ENCODE measurements at regions not wholly inside any gene's neighbourhood (a gene's known extent, or its start where the extent isn't known, plus 50 kb on each side); places are given as distances from the start of the nearest gene placed in this dataset.

- Histone ChIP-seq H3K36me3 (ENCODE audit: insufficient read depth) (no peaks in the 10 kb centered on the region), H3K27me3 (ENCODE audit: insufficient read depth, low read depth) (no peaks in the 10 kb centered on the region), H3K9ac (no peak overlapping the region), H3K79me2 (ENCODE audit: insufficient read depth, low read depth) (no peaks in the 10 kb centered on the region), H4K20me1 (ENCODE audit: insufficient read depth) (no peaks in the 10 kb centered on the region), H3K27ac (no peak overlapping the region), H3K4me1 (ENCODE audit: low read depth, poor library complexity, severe bottlenecking) (no peaks in the 10 kb centered on the region), H3K4me2 (no peak overlapping the region), H2AFZ (ENCODE audit: low read depth) (no peak overlapping the region), H3K4me3 (IDR thresholded peaks at IDR 0.05; ENCODE audit: insufficient read depth, low read depth, low read length) (no peak overlapping the region)
- TF ChIP-seq CTCF (conservative IDR thresholded peaks at IDR 0.05; ENCODE audit: low read depth, low read length) = no peak
Observed at GRCh38 chr5:110019780-110020179, 330.1 kb downstream of the MAN2A1 start.

GRCh38 chr5:110021251-110021650 lies 331.5 kb downstream of the MAN2A1 start:
- Histone ChIP-seq H3K27ac (no peak overlapping the region), H3K4me1 (ENCODE audit: low read depth, poor library complexity, severe bottlenecking) (no peaks in the 10 kb centered on the region), H3K36me3 (ENCODE audit: insufficient read depth) (no peaks in the 10 kb centered on the region), H3K4me2 (no peak overlapping the region), H3K27me3 (ENCODE audit: insufficient read depth, low read depth) (no peaks in the 10 kb centered on the region), H3K9ac (no peak overlapping the region), H3K4me3 (IDR thresholded peaks at IDR 0.05; ENCODE audit: insufficient read depth, low read depth, low read length) (no peak overlapping the region), H3K79me2 (ENCODE audit: insufficient read depth, low read depth) (no peaks in the 10 kb centered on the region), H4K20me1 (ENCODE audit: insufficient read depth) (no peaks in the 10 kb centered on the region), H2AFZ (ENCODE audit: low read depth) (no peak overlapping the region)
- TF ChIP-seq CTCF (conservative IDR thresholded peaks at IDR 0.05; ENCODE audit: low read depth, low read length) = no peak

GRCh38 chr5:110025160-110025559 lies 335.4 kb downstream of the MAN2A1 start:
- no peaks in the 10 kb centered on the region for H3K36me3 ChIP-seq (ENCODE audit: insufficient read depth)
- H3K9ac ChIP-seq = no peak overlapping the region
- H3K4me1 ChIP-seq (ENCODE audit: low read depth, poor library complexity, severe bottlenecking) = no peaks in the 10 kb centered on the region
- H3K79me2 ChIP-seq (ENCODE audit: insufficient read depth, low read depth) = no peaks in the 10 kb centered on the region
- no peak overlapping the region for H3K4me2 ChIP-seq
- no peak overlapping the region for H2AFZ ChIP-seq (ENCODE audit: low read depth)
- no peaks in the 10 kb centered on the region for H4K20me1 ChIP-seq (ENCODE audit: insufficient read depth)
- no peak overlapping the region for H3K27ac ChIP-seq
- TF ChIP-seq CTCF (conservative IDR thresholded peaks at IDR 0.05; ENCODE audit: low read depth, low read length) = no peak
- no peaks in the 10 kb centered on the region for H3K27me3 ChIP-seq (ENCODE audit: insufficient read depth, low read depth)
- H3K4me3 ChIP-seq (IDR thresholded peaks at IDR 0.05; ENCODE audit: insufficient read depth, low read depth, low read length) = no peak overlapping the region

GRCh38 chr5:110027527-110028322 lies 338.0 kb downstream of the MAN2A1 start:
- Histone ChIP-seq H3K4me3 (IDR thresholded peaks at IDR 0.05; ENCODE audit: insufficient read depth, low read depth, low read length) (no peak overlapping the region), H3K27me3 (ENCODE audit: insufficient read depth, low read depth) (no peaks in the 10 kb centered on the region), H3K9ac (no peak overlapping the region), H3K4me1 (ENCODE audit: low read depth, poor library complexity, severe bottlenecking) (peaks cover 22% of the 10 kb centered on the region), H3K4me2 (no peak overlapping the region), H3K79me2 (ENCODE audit: insufficient read depth, low read depth) (no peaks in the 10 kb centered on the region), H4K20me1 (ENCODE audit: insufficient read depth) (no peaks in the 10 kb centered on the region), H2AFZ (ENCODE audit: low read depth) (no peak overlapping the region), H3K36me3 (ENCODE audit: insufficient read depth) (no peaks in the 10 kb centered on the region), H3K27ac (no peak overlapping the region)
- TF ChIP-seq CTCF (conservative IDR thresholded peaks at IDR 0.05; ENCODE audit: low read depth, low read length) = no peak

All from KMS-11 (cell line).